Activated T-cell treated with anti-CD3 and anti-CD28 coated beads, Interleukin-2, amount 50 U/mL, for 72 hours (primary cell): ENCODE measurements at regions not wholly inside any gene's neighbourhood (a gene's known extent, or its start where the extent isn't known, plus 50 kb on each side); places are given as distances from the start of the nearest gene placed in this dataset.

Experiments
- ATAC-seq, 2 donors: fragments of 150-1000 bp; cut with Tn5 transposase; replicated peaks in 1 of 2; 2 replicates each; pipeline ENCODE4 v1.10.0; 2021; ENCODE audit warnings: moderate library complexity in 2 of 2, mild to moderate bottlenecking in 1 of 2
- DNase-seq, 2 donors: peaks; one replicate each; pipeline ENCODE4 v3.0.0; 2021 to 2022; ENCODE audit warnings: mixed read lengths in 1 of 2
- H3K27ac Mint-ChIP-seq: one replicate; pipeline ENCODE4 v1.8.0; 2022; ENCODE audit warnings: mild to moderate bottlenecking, moderate library complexity, mixed read lengths
- H3K27me3 Mint-ChIP-seq: one replicate; pipeline ENCODE4 v1.8.0; 2022; ENCODE audit warnings: low read depth, mixed read lengths
- H3K36me3 Mint-ChIP-seq, 2 donors: one replicate each; pipeline ENCODE4 v1.8.0; 2022; ENCODE audit warnings: mixed read lengths in 2 of 2, mild to moderate bottlenecking in 1 of 2; ENCODE audit not compliant: insufficient read depth in 2 of 2
- H3K4me1 Mint-ChIP-seq: one replicate; pipeline ENCODE4 v1.8.0; 2022; ENCODE audit warnings: low read depth, mixed read lengths
- H3K4me3 Mint-ChIP-seq, 2 donors: one replicate each; pipeline ENCODE4 v1.8.0; 2022; ENCODE audit warnings: mild to moderate bottlenecking in 2 of 2, mixed read lengths in 2 of 2, moderate library complexity in 2 of 2
- H3K9me3 Mint-ChIP-seq, 2 donors: one replicate each; pipeline ENCODE4 v1.8.0; 2022; ENCODE audit warnings: mixed read lengths in 2 of 2

- Mint-ChIP-seq H3K27me3 (no peaks in the 10 kb centered on the region), H3K27ac (no peak overlapping the region), H3K4me3 (no peak overlapping the region), H3K4me1 (no peaks in the 10 kb centered on the region), H3K36me3 (peaks cover 0 to 1% of the 10 kb centered on the region in 2 donors), H3K9me3 (peaks cover 7 to 16% of the 10 kb centered on the region in 2 donors)
- DNase-seq (no peak), ATAC-seq (no peak)
Measured at GRCh38 chr18:27249933-27250332, 64.8 kb upstream of the CHST9 start.

DNA sequence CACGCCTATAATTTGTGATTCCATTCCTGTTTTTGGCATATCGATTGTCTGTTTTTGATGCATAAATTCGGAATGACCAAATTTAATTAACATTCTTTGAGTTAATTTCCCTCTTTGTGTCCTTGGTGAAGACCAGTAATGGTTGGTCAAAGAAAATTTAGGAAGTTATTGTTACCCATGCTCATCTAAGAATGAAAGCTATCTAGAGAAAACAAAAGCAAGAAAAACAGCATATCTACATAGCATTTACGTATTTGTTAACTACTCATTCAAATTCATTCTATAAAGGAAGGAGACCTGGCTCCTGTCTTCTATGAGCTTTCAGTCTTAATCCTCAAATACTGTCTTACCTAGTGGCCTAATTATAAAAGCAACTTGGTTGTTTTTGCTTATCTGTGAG, 59.2 kb upstream of the CHST9 start:
- Mint-ChIP-seq H3K4me1 (no peaks in the 10 kb centered on the region), H3K27ac (no peak overlapping the region), H3K27me3 (no peaks in the 10 kb centered on the region), H3K9me3 (peaks cover 9 to 13% of the 10 kb centered on the region in 2 donors), H3K36me3 (peaks cover 0 to 1% of the 10 kb centered on the region in 2 donors), H3K4me3 (no peak overlapping the region)
- DNase-seq: no peak
- no peak for ATAC-seq

GRCh38 chr18:27242392-27243047, 57.4 kb upstream of the CHST9 start:
- ATAC-seq: no peak
- no peak overlapping the region for H3K4me3 Mint-ChIP-seq
- H3K27me3 Mint-ChIP-seq: no peaks in the 10 kb centered on the region
- H3K4me1 Mint-ChIP-seq: no peaks in the 10 kb centered on the region
- H3K27ac Mint-ChIP-seq: no peak overlapping the region
- no peak for DNase-seq
- peaks cover 3 to 5% of the 10 kb centered on the region in 2 donors for H3K9me3 Mint-ChIP-seq
- no peaks in the 10 kb centered on the region for H3K36me3 Mint-ChIP-seq

DNA sequence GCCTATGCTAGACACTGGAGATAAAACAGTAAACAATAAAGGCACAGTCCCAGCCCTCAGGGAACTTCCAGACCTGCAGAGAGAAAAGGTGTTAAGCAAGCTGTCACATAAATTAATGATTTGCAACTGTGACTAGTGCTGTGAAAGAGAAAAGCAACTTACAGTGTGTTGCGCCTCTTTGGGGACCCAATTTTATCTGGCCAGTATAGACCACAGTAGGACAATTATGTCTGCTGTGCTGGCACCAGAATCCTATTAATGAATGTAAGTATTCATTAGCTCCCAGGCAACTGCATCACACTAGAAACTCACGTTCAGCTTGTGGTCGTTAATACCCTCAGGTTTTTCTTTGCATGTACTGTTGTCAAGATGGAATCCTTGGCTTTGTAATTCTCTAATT, 55.3 kb upstream of the CHST9 start:
- DNase-seq (no peak), ATAC-seq (no peak)
- Mint-ChIP-seq H3K36me3 (no peaks in the 10 kb centered on the region), H3K4me1 (no peaks in the 10 kb centered on the region), H3K4me3 (no peak overlapping the region), H3K27me3 (no peaks in the 10 kb centered on the region), H3K27ac (no peak overlapping the region), H3K9me3 (peaks cover 2% of the 10 kb centered on the region in 2 donors)

DNA sequence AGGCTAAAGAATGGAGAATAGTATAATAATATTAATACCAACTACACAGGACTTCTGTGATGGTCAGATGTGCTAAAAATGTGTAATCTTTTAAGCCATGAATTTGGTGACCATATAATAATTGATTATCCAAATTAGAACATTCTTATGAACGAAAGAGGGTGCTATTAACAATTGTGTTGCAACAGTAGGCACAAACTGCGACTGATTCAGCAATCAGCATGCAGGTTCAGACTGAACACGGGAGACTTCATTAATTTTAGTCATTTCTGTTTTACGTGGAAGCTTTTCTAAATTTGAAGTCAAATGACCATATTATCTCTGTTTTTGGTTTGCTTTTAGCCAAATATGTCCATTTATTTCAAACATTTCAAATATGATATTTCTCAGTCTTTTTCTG, 54.6 kb upstream of the CHST9 start:
- H3K27me3 Mint-ChIP-seq: no peaks in the 10 kb centered on the region
- H3K27ac Mint-ChIP-seq: no peak overlapping the region
- peaks cover under 1 to 2% of the 10 kb centered on the region in 2 donors for H3K9me3 Mint-ChIP-seq
- ATAC-seq (no peak), DNase-seq (no peak)
- H3K4me1 Mint-ChIP-seq: no peaks in the 10 kb centered on the region
- no peaks in the 10 kb centered on the region for H3K36me3 Mint-ChIP-seq
- H3K4me3 Mint-ChIP-seq: no peak overlapping the region

GRCh38 chr18:27235218-27235870, 50.2 kb upstream of the CHST9 start:
- ATAC-seq: no peak
- Mint-ChIP-seq H3K27ac (no peak overlapping the region), H3K36me3 (no peaks in the 10 kb centered on the region), H3K9me3 (no peaks in the 10 kb centered on the region), H3K4me3 (no peak overlapping the region), H3K4me1 (no peaks in the 10 kb centered on the region), H3K27me3 (no peaks in the 10 kb centered on the region)
- DNase-seq: no peak
